ENCODE measurements at regions not wholly inside any gene's neighbourhood (a gene's known extent, or its start where the extent isn't known, plus 50 kb on each side); places are given as distances from the start of the nearest gene placed in this dataset.

- no peaks in the 10 kb centered on the region for H3K36me3 ChIP-seq (ENCODE audit: control insufficient read depth, low read length)
- 0 out of 2 replicates have a peak, but pooled peaks cover 3% of the 10 kb centered on the region for H3K9me3 ChIP-seq (ENCODE audit: control insufficient read depth, insufficient read depth, low read length)
- TF ChIP-seq EZH2phosphoT487 (IDR thresholded peaks at IDR 0.05; ENCODE audit: borderline replicate concordance, low read length) (no peak), CTCF (IDR thresholded peaks at IDR 0.05; ENCODE audit: low read depth, low read length, poor library complexity, severe bottlenecking) (no peak)
- H4K20me1 ChIP-seq (ENCODE audit: control insufficient read depth, insufficient read depth, low read depth, low read length): no peaks in the 10 kb centered on the region
- no peak overlapping the region for H3K4me2 ChIP-seq (ENCODE audit: low read length)
- no peak overlapping the region for H3K4me3 ChIP-seq (ENCODE audit: low read length)
- H3K4me1 ChIP-seq (ENCODE audit: control insufficient read depth, low read length): no peaks in the 10 kb centered on the region
- no peaks in the 10 kb centered on the region for H3F3A ChIP-seq (ENCODE audit: control insufficient read depth, insufficient read depth)
- H3K27me3 ChIP-seq (ENCODE audit: control insufficient read depth, low read length): no peaks in the 10 kb centered on the region
- H3K27ac ChIP-seq (ENCODE audit: low read depth, low read length): no peak overlapping the region
- no peaks in the 10 kb centered on the region for H3K79me2 ChIP-seq (ENCODE audit: control insufficient read depth, low read length)
- no peaks in the 10 kb centered on the region for H3K9me2 ChIP-seq (replicated peaks; ENCODE audit: control insufficient read depth, low read length)
These were observed 441.4 kb upstream of the COBL start for GRCh38 chr7:51757960-51758359.

GRCh38 chr7:51732951-51733350, 416.3 kb upstream of the COBL start:
- Histone ChIP-seq H3K36me3 (ENCODE audit: control insufficient read depth, low read length) (no peaks in the 10 kb centered on the region), H3K9me3 (ENCODE audit: control insufficient read depth, insufficient read depth, low read length) (no peaks in the 10 kb centered on the region), H3K4me2 (ENCODE audit: low read length) (no peak overlapping the region), H3K27me3 (ENCODE audit: control insufficient read depth, low read length) (no peaks in the 10 kb centered on the region), H3K4me3 (ENCODE audit: low read length) (no peak overlapping the region), H3K27ac (ENCODE audit: low read depth, low read length) (no peak overlapping the region), H3K9me2 (replicated peaks; ENCODE audit: control insufficient read depth, low read length) (no peaks in the 10 kb centered on the region), H3F3A (ENCODE audit: control insufficient read depth, insufficient read depth) (no peaks in the 10 kb centered on the region), H3K79me2 (ENCODE audit: control insufficient read depth, low read length) (no peaks in the 10 kb centered on the region), H3K4me1 (ENCODE audit: control insufficient read depth, low read length) (no peaks in the 10 kb centered on the region), H4K20me1 (ENCODE audit: control insufficient read depth, insufficient read depth, low read depth, low read length) (no peaks in the 10 kb centered on the region)
- no peak for TF ChIP-seq CTCF (IDR thresholded peaks at IDR 0.05; ENCODE audit: low read depth, low read length, poor library complexity, severe bottlenecking)
- no peak for TF ChIP-seq EZH2phosphoT487 (IDR thresholded peaks at IDR 0.05; ENCODE audit: borderline replicate concordance, low read length)

GRCh38 chr7:51732116-51732515, 415.5 kb upstream of the COBL start:
- no peaks in the 10 kb centered on the region for H3K27me3 ChIP-seq (ENCODE audit: control insufficient read depth, low read length)
- no peak overlapping the region for H3K27ac ChIP-seq (ENCODE audit: low read depth, low read length)
- no peaks in the 10 kb centered on the region for H3K9me2 ChIP-seq (replicated peaks; ENCODE audit: control insufficient read depth, low read length)
- H3K36me3 ChIP-seq (ENCODE audit: control insufficient read depth, low read length): no peaks in the 10 kb centered on the region
- H3K4me2 ChIP-seq (ENCODE audit: low read length): no peak overlapping the region
- H3K4me1 ChIP-seq (ENCODE audit: control insufficient read depth, low read length): no peaks in the 10 kb centered on the region
- no peaks in the 10 kb centered on the region for H3F3A ChIP-seq (ENCODE audit: control insufficient read depth, insufficient read depth)
- no peaks in the 10 kb centered on the region for H3K9me3 ChIP-seq (ENCODE audit: control insufficient read depth, insufficient read depth, low read length)
- no peaks in the 10 kb centered on the region for H3K79me2 ChIP-seq (ENCODE audit: control insufficient read depth, low read length)
- H3K4me3 ChIP-seq (ENCODE audit: low read length): no peak overlapping the region
- TF ChIP-seq EZH2phosphoT487 (IDR thresholded peaks at IDR 0.05; ENCODE audit: borderline replicate concordance, low read length) (no peak), CTCF (IDR thresholded peaks at IDR 0.05; ENCODE audit: low read depth, low read length, poor library complexity, severe bottlenecking) (no peak)
- H4K20me1 ChIP-seq (ENCODE audit: control insufficient read depth, insufficient read depth, low read depth, low read length): no peaks in the 10 kb centered on the region

- peaks cover 7% of the 10 kb centered on the region; the same call in 1 of the 2 replicates for H3K9me3 ChIP-seq (ENCODE audit: control insufficient read depth, insufficient read depth, low read length)
- H3K79me2 ChIP-seq (ENCODE audit: control insufficient read depth, low read length): no peaks in the 10 kb centered on the region
- no peak overlapping the region for H3K4me3 ChIP-seq (ENCODE audit: low read length)
- no peaks in the 10 kb centered on the region for H4K20me1 ChIP-seq (ENCODE audit: control insufficient read depth, insufficient read depth, low read depth, low read length)
- no peaks in the 10 kb centered on the region for H3K27me3 ChIP-seq (ENCODE audit: control insufficient read depth, low read length)
- H3K4me1 ChIP-seq (ENCODE audit: control insufficient read depth, low read length): no peaks in the 10 kb centered on the region
- H3F3A ChIP-seq (ENCODE audit: control insufficient read depth, insufficient read depth): no peaks in the 10 kb centered on the region
- no peak for TF ChIP-seq EZH2phosphoT487 (IDR thresholded peaks at IDR 0.05; ENCODE audit: borderline replicate concordance, low read length)
- no peak for TF ChIP-seq CTCF (IDR thresholded peaks at IDR 0.05; ENCODE audit: low read depth, low read length, poor library complexity, severe bottlenecking)
- no peak overlapping the region for H3K27ac ChIP-seq (ENCODE audit: low read depth, low read length)
- H3K4me2 ChIP-seq (ENCODE audit: low read length): no peak overlapping the region
- no peaks in the 10 kb centered on the region for H3K36me3 ChIP-seq (ENCODE audit: control insufficient read depth, low read length)
- no peaks in the 10 kb centered on the region for H3K9me2 ChIP-seq (replicated peaks; ENCODE audit: control insufficient read depth, low read length)
These were observed 414.5 kb upstream of the COBL start for GRCh38 chr7:51731075-51731474.

Measured in DOHH2 (cell line).